Right lobe of liver (tissue), 6 donors: ENCODE measurements at regions not wholly inside any gene's neighbourhood (a gene's known extent, or its start where the extent isn't known, plus 50 kb on each side); places are given as distances from the start of the nearest gene placed in this dataset.

Experiments
- ATAC-seq, 4 donors: fragments of 200-7000 bp; cut with Tn5 transposase; one replicate each; pipeline ENCODE4 v1.9.1; 2020; ENCODE audit warnings: mild to moderate bottlenecking in 4 of 4, moderate library complexity in 4 of 4
- DNase-seq, 3 donors: peaks; one replicate each; pipeline ENCODE4 v3.0.0-alpha.2; 2020
- H3K27ac ChIP-seq, 3 donors: fragments of 200-600 bp; one replicate each; pipeline ENCODE4 v1.8.0; 2022
- H3K27me3 ChIP-seq, 2 donors: fragments of 200-600 bp; one replicate each; pipeline ENCODE4 v1.8.0; 2022
- H3K36me3 ChIP-seq, 4 donors: fragments of 200-600 bp; sonication (generic) in 1 of 4; one replicate each; pipeline versions ENCODE4 v1.5.1 to v1.8.0; 2017 to 2022; ENCODE audit warnings: control low read depth in 1 of 4
- H3K4me1 ChIP-seq, 4 donors: fragments of 200-600 bp; sonication (generic) in 1 of 4; one replicate each; pipeline versions ENCODE4 v1.5.1 to v1.8.0; 2017 to 2022; ENCODE audit warnings: control low read depth in 1 of 4
- H3K4me3 ChIP-seq, 3 donors: fragments of 200-600 bp; one replicate each; pipeline ENCODE4 v1.8.0; 2022
- H3K9me3 ChIP-seq, 4 donors: fragments of 200-600 bp; sonication (generic) in 1 of 4; one replicate each; pipeline versions ENCODE4 v1.5.1 to v1.8.0; 2017 to 2022; ENCODE audit warnings: control low read depth in 1 of 4
- CTCF ChIP-seq, 4 donors: fragments of 200-600 bp in 3 of 4; fragments of 450-650 bp in 1 of 4; IDR thresholded peaks; one replicate each; pipeline versions ENCODE4 v1.5.1 to v1.8.0; 2016 to 2022; ENCODE audit warnings: antibody characterized with exemption in 4 of 4, mild to moderate bottlenecking in 2 of 4
- POLR2A ChIP-seq: fragments of 450-650 bp; IDR thresholded peaks from one replicate; pipeline ENCODE4 v1.6.1; 2017; ENCODE audit warnings: antibody characterized with exemption, mild to moderate bottlenecking
- WGBS: methylation state at CpG from one replicate; pipeline ENCODE4 v1.1.6; 2018; ENCODE audit warnings: low coverage, low lambda C conversion rate; ENCODE audit not compliant: insufficient coverage; ENCODE audit errors: missing lambda C conversion rate; 5-methylcytosine and 5-hydroxymethylcytosine counted together
- intact Hi-C, 2 donors: fragments of 100-400 bp; cut with DNase I; formaldehyde crosslinking; loops; one replicate each; pipeline versions ENCODE4 v1.11.2 to v1.14.1; 2022
- donor health status: DM: no; HTN: yes; CAD: no.
- donor health status: DM: no; HTN: no; CAD: no.
- donor health status: DM: no; HTN: no; CAD: no.
- donor health status: DM: no; HTN: yes; CAD: no.
- donor health status: DM: no; HTN: yes; CAD: no.

GRCh38 chr6:97989451-97989850 is 706.4 kb upstream of the MMS22L start:
- intact Hi-C loops: no loop called here
- 12% methylated on average over 1 of the region's 1 CpG for WGBS
- ATAC-seq: no peak

GRCh38 chr6:97995158-97995557 is 712.1 kb upstream of the MMS22L start:
- no peaks in the 10 kb centered on the region for H3K9me3 ChIP-seq
- intact Hi-C loops: no loop called here
- DNase-seq: no peak
- TF ChIP-seq CTCF (IDR thresholded peaks at IDR 0.05) (no peak), POLR2A (no peak)
- no peak overlapping the region for H3K27ac ChIP-seq
- no peaks in the 10 kb centered on the region for H3K36me3 ChIP-seq
- H3K27me3 ChIP-seq: no peaks in the 10 kb centered on the region
- no peak overlapping the region for H3K4me3 ChIP-seq
- H3K4me1 ChIP-seq: no peaks in the 10 kb centered on the region
- no peak for ATAC-seq

More at GRCh38 chr6:97989451-97989850, 706.4 kb upstream of the MMS22L start:
- H3K9me3 ChIP-seq: no peaks in the 10 kb centered on the region
- H3K4me3 ChIP-seq: no peak overlapping the region
- no peaks in the 10 kb centered on the region for H3K4me1 ChIP-seq
- TF ChIP-seq CTCF (IDR thresholded peaks at IDR 0.05): no peak
- TF ChIP-seq POLR2A: no peak
- no peak overlapping the region for H3K27ac ChIP-seq
- H3K36me3 ChIP-seq: no peaks in the 10 kb centered on the region
- H3K27me3 ChIP-seq: no peaks in the 10 kb centered on the region
- DNase-seq: no peak

- H3K36me3 ChIP-seq: no peaks in the 10 kb centered on the region
- WGBS: 82% methylated on average over 1 of the region's 1 CpG
Observed at GRCh38 chr6:98002678-98003077, 719.7 kb upstream of the MMS22L start.

GRCh38 chr6:98014442-98015201 is 731.6 kb upstream of the MMS22L start:
- 41% methylated on average over 6 of the region's 6 CpGs for WGBS
- ATAC-seq (no peak), DNase-seq (no peak)
- no peaks in the 10 kb centered on the region for H3K36me3 ChIP-seq
- intact Hi-C loops: no loop called here
- H3K27me3 ChIP-seq: no peaks in the 10 kb centered on the region
- H3K27ac ChIP-seq: no peak overlapping the region
- no peaks in the 10 kb centered on the region for H3K4me1 ChIP-seq
- no peaks in the 10 kb centered on the region for H3K9me3 ChIP-seq
- no peak overlapping the region for H3K4me3 ChIP-seq
- TF ChIP-seq CTCF (IDR thresholded peaks at IDR 0.05): no peak
- no peak for TF ChIP-seq POLR2A

More at GRCh38 chr6:98002678-98003077, 719.7 kb upstream of the MMS22L start:
- no peaks in the 10 kb centered on the region for H3K4me1 ChIP-seq
- TF ChIP-seq POLR2A: no peak
- no peak for TF ChIP-seq CTCF (IDR thresholded peaks at IDR 0.05)
- DNase-seq: no peak
- H3K27ac ChIP-seq: no peak overlapping the region
- H3K27me3 ChIP-seq: no peaks in the 10 kb centered on the region
- ATAC-seq: no peak
- H3K9me3 ChIP-seq: no peaks in the 10 kb centered on the region
- intact Hi-C loops: no loop called here
- H3K4me3 ChIP-seq: no peak overlapping the region
